GM12878 (cell line): ENCODE measurements at regions not wholly inside any gene's neighbourhood (a gene's known extent, or its start where the extent isn't known, plus 50 kb on each side); places are given as distances from the start of the nearest gene placed in this dataset.

Source experiments
- ATAC-seq: fragments of 200-7000 bp; cut with Tn5 transposase; 3 replicates; pipeline ENCODE4 v1.9.1; 2020; ENCODE audit warnings: mild to moderate bottlenecking, moderate library complexity
- BruUV-seq: library from RNA; stranded (reverse); fragments of 400-500 nt; replicated peaks from 2 replicates; lab custom pipeline; 2021; lab: Mats Ljungman, UMichigan
- CTCF ChIA-PET: fragments of 300-600 bp; sonication (Branson Sonifier 250); formaldehyde crosslinking; extraction: SDS; loops from one replicate; lab custom pipeline; 2021; ENCODE audit warnings: inconsistent platforms; lab: Yijun Ruan, JAX
- POLR2A ChIA-PET: fragments of 350-600 bp; formaldehyde crosslinking; extraction: SDS; loops from one replicate; lab custom pipeline; 2021; ENCODE audit warnings: inconsistent platforms; lab: Charles Lee
- RAD21 ChIA-PET: fragments of 300-600 bp; sonication (Branson Sonifier 250); formaldehyde crosslinking; loops from one replicate; lab custom pipeline; 2023; ENCODE audit warnings: antibody characterized with exemption; ENCODE audit not compliant: unreplicated experiment; lab: Charles Lee
- SMC1A ChIA-PET: fragments of 300-600 bp; sonication (Branson Sonifier 250); formaldehyde crosslinking; loops from one replicate; lab custom pipeline; 2023; ENCODE audit not compliant: unreplicated experiment, uncharacterized antibody; lab: Charles Lee
- DNase-seq: peaks from one replicate; pipeline ENCODE4 v3.0.0-alpha.2; 2011; ENCODE audit warnings: low read depth, low spot score
- FAIRE-seq: peaks from 3 replicates; lab custom pipeline; 2011; peaks lifted over from hg19 to GRCh38; lab: Jason Lieb, UNC
- H2AFZ ChIP-seq: 2 replicates; pipeline ENCODE4 v1.6.0; 2011; ENCODE audit warnings: low read depth, low read length, control low read depth; ENCODE audit not compliant: control insufficient read depth
- H3K27ac ChIP-seq: 2 replicates; pipeline ENCODE4 v1.5.1; 2011; ENCODE audit warnings: control low read depth; ENCODE audit not compliant: control insufficient read depth, insufficient read depth
- H3K27me3 ChIP-seq, 2 experiments: replicated peaks in 1 of 2; 2 replicates each; pipeline versions ENCODE4 v1.6.0 to v1.6.1; 2011; ENCODE audit warnings: low read length in 1 of 2; ENCODE audit not compliant: control insufficient read depth in 2 of 2, insufficient read depth in 2 of 2
- H3K36me3 ChIP-seq, 2 experiments: 2 replicates each; pipeline ENCODE4 v1.5.1; 2011; ENCODE audit warnings: low read length in 1 of 2; ENCODE audit not compliant: control insufficient read depth in 2 of 2, insufficient read depth in 2 of 2
- H3K4me1 ChIP-seq: 2 replicates; pipeline ENCODE4 v1.6.1; 2011; ENCODE audit warnings: mild to moderate bottlenecking, low read length, moderate library complexity, mixed read lengths; ENCODE audit not compliant: control insufficient read depth, insufficient read depth
- H3K4me2 ChIP-seq: 2 replicates; pipeline ENCODE4 v1.6.0; 2011; ENCODE audit warnings: control low read depth; ENCODE audit not compliant: control insufficient read depth, insufficient read depth
- H3K4me3 ChIP-seq: fragments of 200-600 bp; sonication (generic); 2 replicates; pipeline ENCODE4 v1.5.1; 2016
- H3K79me2 ChIP-seq: 2 replicates; pipeline ENCODE4 v1.6.0; 2011; ENCODE audit warnings: low read length; ENCODE audit not compliant: control insufficient read depth, insufficient read depth
- H3K9ac ChIP-seq: 2 replicates; pipeline ENCODE4 v1.8.0; 2011; ENCODE audit warnings: low read length, control low read depth, mixed read lengths; ENCODE audit not compliant: control insufficient read depth, insufficient read depth
- H3K9me3 ChIP-seq: replicated peaks from 3 replicates; pipeline ENCODE4 v1.5.1; 2011; ENCODE audit warnings: mild to moderate bottlenecking, low read length; ENCODE audit not compliant: control insufficient read depth, insufficient read depth
- H4K20me1 ChIP-seq: 2 replicates; pipeline ENCODE4 v1.6.0; 2011; ENCODE audit not compliant: control insufficient read depth, insufficient read depth
- FOS ChIP-seq: IDR thresholded peaks from 3 replicates; pipeline ENCODE4 v1.6.1; 2011; ENCODE audit warnings: borderline replicate concordance; ENCODE audit not compliant: insufficient read length; ENCODE audit errors: extremely low read depth
- IKZF1 ChIP-seq: fragments of 450-650 bp; conservative IDR thresholded peaks from 2 replicates; pipeline ENCODE4 v1.6.1; 2017; ENCODE audit warnings: antibody characterized with exemption, mild to moderate bottlenecking
- JUNB ChIP-seq: IDR thresholded peaks from 2 replicates; pipeline ENCODE4 v1.6.1; 2016; ENCODE audit warnings: antibody characterized with exemption, mild to moderate bottlenecking
- KLF5 ChIP-seq: fragments of 450-650 bp; IDR thresholded peaks from 2 replicates; pipeline ENCODE4 v1.6.1; 2014; ENCODE audit warnings: mild to moderate bottlenecking; ENCODE audit not compliant: partially characterized antibody
- LARP7 ChIP-seq: fragments of 450-650 bp; IDR thresholded peaks from 2 replicates; pipeline ENCODE4 v1.6.1; 2017; ENCODE audit warnings: mild to moderate bottlenecking
- NFYA ChIP-seq: IDR thresholded peaks from 2 replicates; pipeline ENCODE4 v1.6.1; 2011; ENCODE audit warnings: low read depth, mild to moderate bottlenecking, low read length, improper control_type of control experiment, borderline replicate concordance
- POLR2AphosphoS5 ChIP-seq: IDR thresholded peaks from 2 replicates; pipeline ENCODE4 v1.6.1; 2011; ENCODE audit warnings: mild to moderate bottlenecking, low read length, inconsistent platforms
- RBBP5 ChIP-seq: fragments of 200-600 bp; sonication (generic); conservative IDR thresholded peaks from 2 replicates; pipeline ENCODE4 v1.6.1; 2016
- SPI1 ChIP-seq: IDR thresholded peaks from 2 replicates; pipeline ENCODE4 v1.6.1; 2011; ENCODE audit warnings: low read depth, mild to moderate bottlenecking, low read length, moderate library complexity, borderline replicate concordance; ENCODE audit not compliant: insufficient read depth
- TCF12 ChIP-seq: IDR thresholded peaks from 2 replicates; pipeline ENCODE4 v1.6.1; 2011; ENCODE audit warnings: low read depth, mild to moderate bottlenecking, low read length
- WGBS: methylation state at CpG from one replicate; pipeline ENCODE4 v1.1.6; 2016; ENCODE audit warnings: low lambda C conversion rate; ENCODE audit not compliant: insufficient replicate concordance, insufficient coverage; ENCODE audit errors: missing lambda C conversion rate; 5-methylcytosine and 5-hydroxymethylcytosine counted together
- in situ Hi-C: fragments of 300-500 bp; cut with MboI; formaldehyde crosslinking; loops from 9 replicates; pipeline ENCODE4 v1.14.3; 2018; ENCODE audit warnings: mixed read lengths
- intact Hi-C: fragments of 100-400 bp; cut with micrococcal nuclease; formaldehyde crosslinking; loops from one replicate; pipeline ENCODE4 v1.14.2; 2022; ENCODE audit not compliant: unreplicated experiment
- TF ChIP-seq, protein P1 (sequence below): IDR thresholded peaks from 2 replicates; pipeline ENCODE4 v1.6.1; 2012; ENCODE audit warnings: low read depth, low read length, improper control_type of control experiment
- TF ChIP-seq, protein P2 (sequence below): IDR thresholded peaks from 2 replicates; pipeline ENCODE4 v1.6.1; 2012; ENCODE audit warnings: low read length, inconsistent platforms
- TF ChIP-seq, protein P3 (sequence below): IDR thresholded peaks from 2 replicates; pipeline ENCODE4 v1.6.1; 2012; ENCODE audit warnings: low read depth, low read length, improper control_type of control experiment
- TF ChIP-seq, protein P4 (sequence below): fragments of 450-650 bp; IDR thresholded peaks from 2 replicates; pipeline ENCODE4 v1.6.1; 2017; ENCODE audit warnings: antibody characterized with exemption, mild to moderate bottlenecking, moderate library complexity

DNA sequence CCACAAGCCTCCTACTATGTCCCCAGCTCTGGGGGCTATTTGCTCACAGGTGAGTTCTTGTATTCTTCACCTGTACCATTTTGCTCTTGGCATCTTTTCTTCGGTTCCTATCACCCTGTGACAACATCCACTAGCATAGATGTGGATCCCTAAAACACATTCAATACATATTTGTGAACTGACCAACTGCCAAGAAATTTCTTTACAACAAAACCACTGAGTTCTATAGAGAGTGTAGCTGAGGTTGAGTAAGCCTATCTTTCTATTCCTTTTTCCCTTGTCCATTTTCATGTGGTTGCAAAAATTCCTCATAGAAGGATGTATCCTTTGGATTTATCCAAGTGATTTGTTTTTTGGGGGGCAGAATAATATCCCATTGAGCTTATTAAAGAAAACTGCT, 192.7 kb upstream of the ITGA4 start:
- no peaks in the 10 kb centered on the region for H4K20me1 ChIP-seq
- H2AFZ ChIP-seq = no peak overlapping the region
- H3K36me3 ChIP-seq = no peaks in the 10 kb centered on the region
- H3K27ac ChIP-seq = no peak overlapping the region
- RAD21 ChIA-PET = no interaction called here
- no peaks in the 10 kb centered on the region for H3K9me3 ChIP-seq
- BruUV-seq = no TSS peak
- no peak for ATAC-seq
- no peak overlapping the region for H3K4me3 ChIP-seq
- SMC1A ChIA-PET = interaction anchor here (1.7 kb wide), 1 partner anchor 191 kb away, joined by 6 read pairs; no protein-coding TSS in a partner anchor
- TF ChIP-seq NFYA = no peak
- TF ChIP-seq FOS = no peak
- TF ChIP-seq LARP7 = no peak
- TF ChIP-seq SPI1 = no peak
- no peak for TF ChIP-seq IKZF1
- no peak for TF ChIP-seq TCF12
- TF ChIP-seq JUNB = no peak
- TF ChIP-seq KLF5 = no peak
- POLR2A ChIA-PET = no interaction called here
- H3K4me1 ChIP-seq = peaks cover 3% of the 10 kb centered on the region; the same call in 1 of the 2 replicates
- WGBS = 87% methylated on average over 1 of the region's 1 CpG
- intact Hi-C loops (no loop called here), in situ Hi-C loops (no loop called here)
- CTCF ChIA-PET = interaction anchor here (1.2 kb wide), 1 partner anchor 451 kb away, joined by 3 read pairs; no protein-coding TSS in a partner anchor
- H3K27me3 ChIP-seq = no peaks in the 10 kb centered on the region
- H3K79me2 ChIP-seq = no peaks in the 10 kb centered on the region
- no peak overlapping the region for H3K9ac ChIP-seq
- DNase-seq = no peak
- no peak for FAIRE-seq
- no peak overlapping the region for H3K4me2 ChIP-seq

DNA sequence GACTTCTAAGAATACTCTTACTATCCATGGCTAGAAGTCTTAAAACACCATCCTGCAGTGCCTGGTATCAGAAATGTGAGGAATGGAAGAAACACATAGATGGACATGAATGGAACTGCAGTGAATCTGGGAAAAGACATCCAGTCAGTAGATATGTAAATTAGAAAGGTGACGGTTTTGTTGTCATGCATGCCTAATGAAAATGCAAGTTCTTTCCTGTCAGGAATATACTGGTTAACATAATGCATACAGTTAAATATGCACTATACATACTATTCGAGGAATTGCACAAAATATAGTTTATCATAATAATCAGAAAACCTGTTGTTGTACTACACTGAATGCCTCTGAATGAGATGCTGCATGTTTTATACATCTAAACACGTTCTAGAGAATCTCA, 190.6 kb upstream of the ITGA4 start:
- POLR2A ChIA-PET = no interaction called here
- Histone ChIP-seq H3K36me3 (no peaks in the 10 kb centered on the region), H3K4me3 (no peak overlapping the region), H3K4me1 (peaks cover 3% of the 10 kb centered on the region; the same call in 1 of the 2 replicates), H3K27me3 (no peaks in the 10 kb centered on the region), H3K79me2 (no peaks in the 10 kb centered on the region), H3K9me3 (no peaks in the 10 kb centered on the region; the same call in 2 of the 3 replicates), H2AFZ (no peak overlapping the region), H3K9ac (no peak overlapping the region), H4K20me1 (no peaks in the 10 kb centered on the region), H3K4me2 (no peak overlapping the region), H3K27ac (no peak overlapping the region)
- intact Hi-C loops (no loop called here), in situ Hi-C loops (no loop called here)
- no TSS peak for BruUV-seq
- 94% methylated on average over 3 of the region's 3 CpGs for WGBS
- RAD21 ChIA-PET = no interaction called here
- DNase-seq = no peak
- SMC1A ChIA-PET = interaction anchor here (1.0 kb wide), 1 partner anchor 26 kb away, joined by 3 read pairs; no protein-coding TSS in a partner anchor
- no peak for ATAC-seq
- CTCF ChIA-PET = interaction anchor here (0.7 to 1.2 kb wide), 2 partner anchors 11 to 165 kb away, joined by 3 to 4 read pairs; no protein-coding TSS in a partner anchor
- FAIRE-seq = no peak
- TF ChIP-seq, protein P1, sequence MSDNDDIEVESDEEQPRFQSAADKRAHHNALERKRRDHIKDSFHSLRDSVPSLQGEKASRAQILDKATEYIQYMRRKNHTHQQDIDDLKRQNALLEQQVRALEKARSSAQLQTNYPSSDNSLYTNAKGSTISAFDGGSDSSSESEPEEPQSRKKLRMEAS = no peak
- no peak for TF ChIP-seq POLR2AphosphoS5
- TF ChIP-seq, protein P2, sequence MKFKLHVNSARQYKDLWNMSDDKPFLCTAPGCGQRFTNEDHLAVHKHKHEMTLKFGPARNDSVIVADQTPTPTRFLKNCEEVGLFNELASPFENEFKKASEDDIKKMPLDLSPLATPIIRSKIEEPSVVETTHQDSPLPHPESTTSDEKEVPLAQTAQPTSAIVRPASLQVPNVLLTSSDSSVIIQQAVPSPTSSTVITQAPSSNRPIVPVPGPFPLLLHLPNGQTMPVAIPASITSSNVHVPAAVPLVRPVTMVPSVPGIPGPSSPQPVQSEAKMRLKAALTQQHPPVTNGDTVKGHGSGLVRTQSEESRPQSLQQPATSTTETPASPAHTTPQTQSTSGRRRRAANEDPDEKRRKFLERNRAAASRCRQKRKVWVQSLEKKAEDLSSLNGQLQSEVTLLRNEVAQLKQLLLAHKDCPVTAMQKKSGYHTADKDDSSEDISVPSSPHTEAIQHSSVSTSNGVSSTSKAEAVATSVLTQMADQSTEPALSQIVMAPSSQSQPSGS = no peak
- no peak for TF ChIP-seq RBBP5
- TF ChIP-seq, protein P3, sequence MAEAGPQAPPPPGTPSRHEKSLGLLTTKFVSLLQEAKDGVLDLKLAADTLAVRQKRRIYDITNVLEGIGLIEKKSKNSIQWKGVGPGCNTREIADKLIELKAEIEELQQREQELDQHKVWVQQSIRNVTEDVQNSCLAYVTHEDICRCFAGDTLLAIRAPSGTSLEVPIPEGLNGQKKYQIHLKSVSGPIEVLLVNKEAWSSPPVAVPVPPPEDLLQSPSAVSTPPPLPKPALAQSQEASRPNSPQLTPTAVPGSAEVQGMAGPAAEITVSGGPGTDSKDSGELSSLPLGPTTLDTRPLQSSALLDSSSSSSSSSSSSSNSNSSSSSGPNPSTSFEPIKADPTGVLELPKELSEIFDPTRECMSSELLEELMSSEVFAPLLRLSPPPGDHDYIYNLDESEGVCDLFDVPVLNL = no peak
- TF ChIP-seq, protein P4, sequence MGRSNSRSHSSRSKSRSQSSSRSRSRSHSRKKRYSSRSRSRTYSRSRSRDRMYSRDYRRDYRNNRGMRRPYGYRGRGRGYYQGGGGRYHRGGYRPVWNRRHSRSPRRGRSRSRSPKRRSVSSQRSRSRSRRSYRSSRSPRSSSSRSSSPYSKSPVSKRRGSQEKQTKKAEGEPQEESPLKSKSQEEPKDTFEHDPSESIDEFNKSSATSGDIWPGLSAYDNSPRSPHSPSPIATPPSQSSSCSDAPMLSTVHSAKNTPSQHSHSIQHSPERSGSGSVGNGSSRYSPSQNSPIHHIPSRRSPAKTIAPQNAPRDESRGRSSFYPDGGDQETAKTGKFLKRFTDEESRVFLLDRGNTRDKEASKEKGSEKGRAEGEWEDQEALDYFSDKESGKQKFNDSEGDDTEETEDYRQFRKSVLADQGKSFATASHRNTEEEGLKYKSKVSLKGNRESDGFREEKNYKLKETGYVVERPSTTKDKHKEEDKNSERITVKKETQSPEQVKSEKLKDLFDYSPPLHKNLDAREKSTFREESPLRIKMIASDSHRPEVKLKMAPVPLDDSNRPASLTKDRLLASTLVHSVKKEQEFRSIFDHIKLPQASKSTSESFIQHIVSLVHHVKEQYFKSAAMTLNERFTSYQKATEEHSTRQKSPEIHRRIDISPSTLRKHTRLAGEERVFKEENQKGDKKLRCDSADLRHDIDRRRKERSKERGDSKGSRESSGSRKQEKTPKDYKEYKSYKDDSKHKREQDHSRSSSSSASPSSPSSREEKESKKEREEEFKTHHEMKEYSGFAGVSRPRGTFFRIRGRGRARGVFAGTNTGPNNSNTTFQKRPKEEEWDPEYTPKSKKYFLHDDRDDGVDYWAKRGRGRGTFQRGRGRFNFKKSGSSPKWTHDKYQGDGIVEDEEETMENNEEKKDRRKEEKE = no peak
